ENCODE measurements at regions not wholly inside any gene's neighbourhood (a gene's known extent, or its start where the extent isn't known, plus 50 kb on each side); places are given as distances from the start of the nearest gene placed in this dataset.

DNA sequence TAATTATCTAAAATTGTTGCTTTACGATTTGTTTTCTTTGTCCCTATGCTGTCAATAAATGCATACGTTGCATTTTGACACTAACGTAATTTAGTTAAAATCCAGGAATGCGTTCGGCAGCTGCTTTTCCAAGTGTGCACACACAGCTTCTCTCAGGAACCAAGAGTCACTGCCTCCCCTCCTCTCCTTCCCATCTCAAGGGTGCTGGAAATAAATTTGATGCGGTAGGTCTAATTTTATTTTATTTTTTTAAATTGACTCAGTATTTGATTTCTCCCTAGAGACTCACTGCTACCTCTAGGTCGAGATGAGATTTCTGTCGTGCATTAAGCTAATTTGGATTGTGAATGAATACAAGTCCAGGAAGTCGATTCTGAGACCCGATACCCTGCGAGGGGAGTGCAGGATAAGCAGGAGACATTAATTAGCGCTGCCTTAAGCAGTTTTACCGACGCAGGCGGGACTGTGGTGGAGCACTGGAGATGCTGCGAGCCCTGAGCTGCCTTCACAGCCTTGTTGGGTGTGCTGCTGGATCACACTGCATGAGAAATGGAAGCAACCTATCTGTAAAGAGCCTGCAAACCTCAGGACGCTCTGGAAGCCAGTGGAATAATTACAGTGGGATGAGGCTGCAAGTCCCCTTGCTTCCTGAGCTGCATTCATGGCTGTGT, 381.2 kb downstream of the C6orf118 start:
- TF ChIP-seq CTCF (IDR thresholded peaks at IDR 0.05), result no peak
- no peak for TF ChIP-seq EP300 (IDR thresholded peaks at IDR 0.05)
- TF ChIP-seq POLR2A (IDR thresholded peaks at IDR 0.05), result no peak

All from tibial nerve (tissue), 4 donors.